Stomach smooth muscle (tissue), 2 donors: ENCODE measurements at regions not wholly inside any gene's neighbourhood (a gene's known extent, or its start where the extent isn't known, plus 50 kb on each side); places are given as distances from the start of the nearest gene placed in this dataset.
"Not testable (repeated sequence)": the region's sequence is repeated elsewhere in the genome, so short reads cannot be mapped to it uniquely, and the experiment has no call there.

Experiments used
- H3K27ac ChIP-seq: one replicate; pipeline ENCODE4 v1.7.0; 2013; ENCODE audit warnings: mild to moderate bottlenecking, low read length, inconsistent platforms
- H3K27me3 ChIP-seq, 2 donors: one replicate each; pipeline ENCODE4 v1.7.0; 2013; ENCODE audit warnings: low read length in 2 of 2; ENCODE audit not compliant: insufficient read depth in 2 of 2, control insufficient read depth in 1 of 2
- H3K36me3 ChIP-seq, 2 donors: one replicate each; pipeline ENCODE4 v1.7.0; 2013; ENCODE audit warnings: low read length in 2 of 2; ENCODE audit not compliant: control insufficient read depth in 2 of 2, insufficient read depth in 2 of 2
- H3K4me1 ChIP-seq: one replicate; pipeline ENCODE4 v1.7.0; 2013; ENCODE audit warnings: low read length; ENCODE audit not compliant: control insufficient read depth, insufficient read depth
- H3K4me3 ChIP-seq, 2 donors: one replicate each; pipeline ENCODE4 v1.7.0; 2013; ENCODE audit warnings: low read length in 2 of 2
- H3K9ac ChIP-seq, 2 donors: one replicate each; pipeline ENCODE4 v1.7.0; 2013; ENCODE audit warnings: low read length in 2 of 2, mild to moderate bottlenecking in 1 of 2
- H3K9me3 ChIP-seq, 2 donors: one replicate each; pipeline ENCODE4 v1.7.0; 2013; ENCODE audit warnings: low read length in 2 of 2; ENCODE audit not compliant: control insufficient read depth in 2 of 2
- donor health status: healthy.
- donor health status: Pancreatic carcinoma.

DNA sequence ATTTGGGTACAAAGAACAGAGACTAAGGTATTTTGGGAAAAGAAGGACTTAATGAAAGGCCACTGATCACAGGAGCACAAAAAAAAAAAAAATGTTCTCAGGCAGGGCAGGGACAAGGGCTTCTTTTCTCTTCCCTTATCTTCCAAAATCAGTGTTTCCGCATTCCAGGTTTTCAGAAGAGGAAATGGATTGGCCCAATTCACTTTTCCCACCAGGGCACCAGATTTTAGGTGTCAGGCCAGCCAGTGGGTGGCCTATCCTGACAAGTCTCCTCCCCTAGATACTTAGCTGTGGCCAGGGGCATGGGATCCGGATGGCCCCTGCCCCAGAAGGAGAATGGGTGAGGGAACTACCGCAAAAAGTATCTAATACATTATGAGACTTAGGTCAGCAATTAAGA, 88.9 kb upstream of the WAC start:
- no peak overlapping the region for H3K27ac ChIP-seq
- no peaks in the 10 kb centered on the region for H3K27me3 ChIP-seq
- H3K4me3 ChIP-seq = no peak overlapping the region
- H3K36me3 ChIP-seq = no peaks in the 10 kb centered on the region
- H3K4me1 ChIP-seq = peaks cover 4% of the 10 kb centered on the region
- no peaks in the 10 kb centered on the region for H3K9me3 ChIP-seq
- no peak overlapping the region for H3K9ac ChIP-seq

DNA sequence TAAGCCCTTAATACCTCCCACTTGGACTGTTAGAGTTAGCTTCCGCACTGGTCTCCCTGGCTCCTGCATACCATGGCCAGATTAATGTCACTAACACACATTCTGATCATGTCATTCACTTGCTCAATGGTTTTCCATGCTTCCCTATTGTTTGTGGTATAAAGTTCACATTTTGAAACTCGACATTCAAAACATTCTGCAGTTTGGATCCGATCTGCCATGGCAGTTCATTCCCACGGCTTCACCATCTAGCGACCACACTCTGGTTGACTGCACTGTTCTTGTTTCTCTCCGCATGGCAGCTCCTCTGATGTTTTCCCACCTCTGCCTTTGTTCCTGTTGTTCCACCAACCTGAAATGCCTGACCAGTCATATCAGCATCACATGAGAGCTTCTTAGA, 87.4 kb upstream of the WAC start:
- peaks cover 4% of the 10 kb centered on the region for H3K4me1 ChIP-seq
- no peaks in the 10 kb centered on the region for H3K36me3 ChIP-seq
- H3K9ac ChIP-seq = no peak overlapping the region
- H3K27ac ChIP-seq = no peak overlapping the region
- no peaks in the 10 kb centered on the region for H3K27me3 ChIP-seq
- H3K4me3 ChIP-seq = no peak overlapping the region
- H3K9me3 ChIP-seq = no peaks in the 10 kb centered on the region

DNA sequence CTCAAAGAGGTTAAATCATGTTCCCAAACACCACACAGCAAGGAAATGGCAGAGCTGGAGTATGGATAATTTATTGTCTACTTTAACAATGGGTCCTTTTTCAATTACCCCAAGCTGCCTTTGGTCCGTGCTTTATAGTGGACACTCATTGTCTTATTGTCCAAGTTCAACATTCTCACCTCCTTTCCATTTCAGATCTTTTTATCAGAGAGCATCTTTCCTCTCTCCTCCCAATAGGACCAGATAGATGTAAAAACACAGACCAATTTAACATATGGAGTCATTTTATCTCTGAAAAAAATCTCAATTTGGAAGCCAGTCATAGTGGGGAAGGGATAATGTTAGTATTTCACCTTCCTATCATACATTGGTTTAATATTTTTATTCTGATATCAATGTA, 83.5 kb upstream of the WAC start:
- Histone ChIP-seq H3K4me3 (no peak overlapping the region), H3K27ac (no peak overlapping the region), H3K9ac (no peak overlapping the region), H3K27me3 (no peaks in the 10 kb centered on the region), H3K9me3 (peaks cover 0 to 4% of the 10 kb centered on the region in 2 donors), H3K36me3 (no peaks in the 10 kb centered on the region), H3K4me1 (no peaks in the 10 kb centered on the region)

GRCh38 chr10:28449926-28450325, 83.0 kb upstream of the WAC start:
- peaks cover 0 to 4% of the 10 kb centered on the region in 2 donors for H3K9me3 ChIP-seq
- H3K4me3 ChIP-seq = no peak overlapping the region
- no peaks in the 10 kb centered on the region for H3K4me1 ChIP-seq
- no peaks in the 10 kb centered on the region for H3K36me3 ChIP-seq
- no peak overlapping the region for H3K9ac ChIP-seq
- H3K27me3 ChIP-seq = no peaks in the 10 kb centered on the region
- no peak overlapping the region for H3K27ac ChIP-seq

GRCh38 chr10:28453926-28454325, 79.0 kb upstream of the WAC start:
- peaks cover 0 to 4% of the 10 kb centered on the region in 2 donors for H3K9me3 ChIP-seq
- H3K36me3 ChIP-seq = no peaks in the 10 kb centered on the region
- H3K9ac ChIP-seq = no peak overlapping the region
- no peaks in the 10 kb centered on the region for H3K27me3 ChIP-seq
- H3K4me3 ChIP-seq = no peak overlapping the region
- H3K4me1 ChIP-seq = no peaks in the 10 kb centered on the region
- H3K27ac ChIP-seq = no peak overlapping the region

- Histone ChIP-seq H3K4me3 (no peak overlapping the region), H3K27ac (no peak overlapping the region), H3K9ac (no peak overlapping the region), H3K27me3 (no peaks in the 10 kb centered on the region), H3K36me3 (no peaks in the 10 kb centered on the region), H3K9me3 (peaks cover 0 to 4% of the 10 kb centered on the region in 2 donors), H3K4me1 (no peaks in the 10 kb centered on the region)
Measured at GRCh38 chr10:28457110-28457509, 75.8 kb upstream of the WAC start.

- H3K9ac ChIP-seq, H3K4me3 ChIP-seq, H3K36me3 ChIP-seq, H3K9me3 ChIP-seq, H3K27me3 ChIP-seq, H3K4me1 ChIP-seq, H3K27ac ChIP-seq: not testable (repeated sequence)
Measured at GRCh38 chr10:28457873-28458272, 75.0 kb upstream of the WAC start.

- no peaks in the 10 kb centered on the region for H3K4me1 ChIP-seq
Measured at GRCh38 chr10:28459453-28460144, 73.3 kb upstream of the WAC start.

GRCh38 chr10:28463141-28463540, 69.8 kb upstream of the WAC start:
- no peaks in the 10 kb centered on the region for H3K27me3 ChIP-seq
- no peaks in the 10 kb centered on the region for H3K36me3 ChIP-seq
- no peaks in the 10 kb centered on the region for H3K9me3 ChIP-seq
- H3K4me1 ChIP-seq = no peaks in the 10 kb centered on the region
- no peak overlapping the region for H3K9ac ChIP-seq
- H3K27ac ChIP-seq = no peak overlapping the region
- H3K4me3 ChIP-seq = no peak overlapping the region

More at GRCh38 chr10:28459453-28460144, 73.3 kb upstream of the WAC start:
- H3K27me3 ChIP-seq = no peaks in the 10 kb centered on the region
- H3K36me3 ChIP-seq = no peaks in the 10 kb centered on the region
- no peak overlapping the region for H3K9ac ChIP-seq
- H3K4me3 ChIP-seq = no peak overlapping the region
- H3K9me3 ChIP-seq = no peaks in the 10 kb centered on the region
- H3K27ac ChIP-seq = no peak overlapping the region

GRCh38 chr10:28463676-28464395, 69.1 kb upstream of the WAC start:
- H3K27ac ChIP-seq = no peak overlapping the region
- H3K4me1 ChIP-seq = no peaks in the 10 kb centered on the region
- H3K9ac ChIP-seq = no peak overlapping the region
- no peaks in the 10 kb centered on the region for H3K36me3 ChIP-seq
- H3K27me3 ChIP-seq = no peaks in the 10 kb centered on the region
- no peak overlapping the region for H3K4me3 ChIP-seq
- no peaks in the 10 kb centered on the region for H3K9me3 ChIP-seq

DNA sequence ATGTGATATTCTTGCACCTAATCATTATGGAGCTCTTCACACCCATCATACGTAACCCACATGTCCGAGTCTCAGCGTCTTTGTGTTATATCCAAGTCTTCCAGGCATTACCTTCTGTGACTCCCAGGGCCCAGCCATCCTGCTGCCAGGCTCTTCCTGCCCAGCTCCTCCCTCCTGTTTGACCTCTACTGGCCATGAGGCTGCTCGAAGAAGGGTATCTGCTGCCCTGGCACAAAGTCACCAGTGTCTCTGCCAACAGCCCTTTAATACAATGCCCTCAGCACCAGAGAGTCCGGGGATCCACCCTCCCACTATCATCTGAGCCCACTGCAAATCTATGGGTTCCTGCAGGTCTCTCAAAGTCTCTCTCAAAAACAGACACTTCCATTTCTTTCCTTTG, 65.3 kb upstream of the WAC start:
- Histone ChIP-seq H3K4me3 (no peak overlapping the region), H3K27ac (no peak overlapping the region), H3K9ac (no peak overlapping the region), H3K4me1 (no peaks in the 10 kb centered on the region), H3K27me3 (no peaks in the 10 kb centered on the region), H3K36me3 (no peaks in the 10 kb centered on the region), H3K9me3 (no peaks in the 10 kb centered on the region)
